Mesothelial cell of epicardium (in vitro differentiated cells): ENCODE measurements at regions not wholly inside any gene's neighbourhood (a gene's known extent, or its start where the extent isn't known, plus 50 kb on each side); places are given as distances from the start of the nearest gene placed in this dataset.

Source experiments
- DNase-seq, 2 experiments: peaks; one replicate each; pipeline ENCODE4 v3.0.0; 2021; ENCODE audit warnings: low spot score in 2 of 2; ENCODE audit not compliant: unreplicated experiment in 2 of 2
- H3K27ac Mint-ChIP-seq: 2 replicates; pipeline ENCODE4 v1.8.0; 2021; ENCODE audit warnings: mixed read lengths
- H3K27me3 Mint-ChIP-seq: 2 replicates; pipeline ENCODE4 v1.8.0; 2021; ENCODE audit warnings: low read depth, mixed read lengths
- H3K36me3 Mint-ChIP-seq: 2 replicates; pipeline ENCODE4 v1.8.0; 2021; ENCODE audit warnings: mixed read lengths
- H3K4me1 Mint-ChIP-seq: 2 replicates; pipeline ENCODE4 v1.8.0; 2021; ENCODE audit warnings: mixed read lengths
- H3K4me3 Mint-ChIP-seq: 2 replicates; pipeline ENCODE4 v1.8.0; 2021; ENCODE audit warnings: mild to moderate bottlenecking, moderate library complexity, mixed read lengths
- H3K9me3 Mint-ChIP-seq: 2 replicates; pipeline ENCODE4 v1.8.0; 2021; ENCODE audit warnings: mixed read lengths
- CTCF ChIP-seq: fragments of 200-600 bp; sonication (generic); IDR thresholded peaks from one replicate; pipeline ENCODE4 v1.5.0; 2021; ENCODE audit warnings: antibody characterized with exemption; ENCODE audit not compliant: unreplicated experiment

GRCh38 chr4:15317246-15317645 lies 110.6 kb upstream of the C1QTNF7 start:
- no peak for DNase-seq
- H3K36me3 Mint-ChIP-seq, result no peaks in the 10 kb centered on the region
- no peak for TF ChIP-seq CTCF
- H3K9me3 Mint-ChIP-seq, result no peaks in the 10 kb centered on the region
- peaks cover 20% of the 10 kb centered on the region for H3K4me1 Mint-ChIP-seq
- no peak overlapping the region for H3K27ac Mint-ChIP-seq
- H3K27me3 Mint-ChIP-seq, result no peaks in the 10 kb centered on the region
- H3K4me3 Mint-ChIP-seq, result no peak overlapping the region

DNA sequence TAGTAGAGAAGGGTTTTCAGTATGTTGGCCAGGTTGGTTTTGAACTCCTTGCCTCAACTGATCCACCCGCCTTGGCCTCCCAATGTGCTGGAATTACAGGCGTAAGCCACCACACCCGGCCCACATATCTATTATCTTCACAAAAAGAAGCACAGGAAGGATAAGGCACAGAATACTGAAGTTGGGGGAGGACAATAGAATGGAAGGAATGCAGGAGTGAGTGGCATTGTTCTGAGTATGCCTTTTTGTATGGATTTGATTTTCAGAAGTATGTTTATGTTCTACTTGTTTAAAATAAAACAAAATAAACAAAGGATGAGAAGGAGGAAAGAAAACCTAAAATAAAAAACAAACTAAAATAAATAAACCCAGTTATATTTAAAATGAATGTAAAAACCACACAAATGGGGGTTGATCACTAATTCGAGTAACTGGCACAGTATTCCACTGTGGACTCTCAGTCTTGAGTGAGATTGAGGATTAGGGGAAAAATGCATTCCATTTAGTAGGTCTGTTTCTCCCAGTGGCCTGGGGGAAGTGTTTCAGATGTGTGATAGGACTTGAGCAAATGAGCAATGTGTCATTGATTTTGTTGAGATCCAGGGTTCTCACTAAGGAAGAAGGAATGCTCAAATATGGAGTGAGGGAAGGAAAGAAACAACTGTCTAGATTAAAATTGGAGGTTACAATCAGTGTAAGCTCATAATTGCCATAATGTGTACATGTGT lies 109.0 kb upstream of the C1QTNF7 start:
- Mint-ChIP-seq H3K27me3 (no peaks in the 10 kb centered on the region), H3K4me1 (peaks cover 20% of the 10 kb centered on the region), H3K27ac (no peak overlapping the region), H3K9me3 (no peaks in the 10 kb centered on the region), H3K4me3 (no peak overlapping the region), H3K36me3 (no peaks in the 10 kb centered on the region)
- TF ChIP-seq CTCF, result no peak
- no peak for DNase-seq

- DNase-seq, result no peak
- H3K4me1 Mint-ChIP-seq, result peaks cover 14% of the 10 kb centered on the region
- no peaks in the 10 kb centered on the region for H3K36me3 Mint-ChIP-seq
- H3K4me3 Mint-ChIP-seq, result no peak overlapping the region
- TF ChIP-seq CTCF, result no peak
- no peaks in the 10 kb centered on the region for H3K27me3 Mint-ChIP-seq
- H3K27ac Mint-ChIP-seq, result no peak overlapping the region
- H3K9me3 Mint-ChIP-seq, result no peaks in the 10 kb centered on the region
Observed at GRCh38 chr4:15320121-15320678, 107.6 kb upstream of the C1QTNF7 start.

DNA sequence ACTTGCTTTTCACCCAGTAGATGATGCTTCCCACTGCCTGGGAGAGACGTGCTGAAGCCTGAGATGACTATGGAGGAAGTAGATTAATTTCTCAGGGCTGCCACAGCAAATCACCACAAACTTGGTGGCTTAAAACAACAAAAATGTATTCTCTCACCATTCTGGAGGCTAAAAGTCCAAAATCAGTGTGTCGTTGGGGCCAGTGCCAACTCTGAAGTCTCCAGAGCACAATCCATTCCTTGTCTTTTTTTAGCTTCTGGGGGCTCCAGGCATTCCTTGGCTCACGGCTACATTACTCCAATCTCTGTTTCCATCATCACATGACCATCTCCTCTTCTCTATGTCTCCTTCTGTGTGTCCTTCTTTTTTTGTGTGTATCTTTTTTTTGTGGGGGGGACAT lies 105.8 kb upstream of the C1QTNF7 start:
- H3K4me3 Mint-ChIP-seq, result no peak overlapping the region

DNA sequence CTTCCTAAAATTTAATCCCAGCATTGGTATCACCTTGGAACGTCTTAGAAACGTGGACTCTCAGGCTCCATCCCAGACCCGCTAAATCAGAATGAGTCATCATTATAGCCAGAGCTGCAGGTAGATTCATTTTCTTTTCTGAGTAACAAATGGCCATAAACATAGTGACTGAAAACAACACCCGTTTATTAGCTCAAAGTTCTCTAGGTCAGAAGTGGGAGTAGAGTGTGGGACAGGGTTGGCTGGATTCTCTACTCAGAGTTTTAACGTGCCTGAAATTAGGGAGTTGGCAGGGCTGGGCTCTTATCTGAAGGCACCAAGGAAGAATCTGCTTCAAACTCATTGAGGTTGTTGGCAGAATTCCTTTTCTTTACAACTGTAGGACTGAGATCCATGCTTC lies 101.8 kb upstream of the C1QTNF7 start:
- H3K9me3 Mint-ChIP-seq, result peaks cover 4% of the 10 kb centered on the region
- no peak for DNase-seq
- no peak overlapping the region for H3K27ac Mint-ChIP-seq
- no peaks in the 10 kb centered on the region for H3K36me3 Mint-ChIP-seq
- TF ChIP-seq CTCF, result no peak
- no peaks in the 10 kb centered on the region for H3K27me3 Mint-ChIP-seq
- H3K4me1 Mint-ChIP-seq, result no peaks in the 10 kb centered on the region
- H3K4me3 Mint-ChIP-seq, result no peak overlapping the region

More for the DNA sequence above, 105.8 kb upstream of the C1QTNF7 start:
- H3K9me3 Mint-ChIP-seq, result peaks cover 4% of the 10 kb centered on the region
- no peaks in the 10 kb centered on the region for H3K36me3 Mint-ChIP-seq
- no peak for DNase-seq
- H3K27ac Mint-ChIP-seq, result no peak overlapping the region
- H3K27me3 Mint-ChIP-seq, result no peaks in the 10 kb centered on the region
- no peak for TF ChIP-seq CTCF
- H3K4me1 Mint-ChIP-seq, result peaks cover 3% of the 10 kb centered on the region
